Type B pancreatic cell (in vitro differentiated cells): ENCODE measurements at regions not wholly inside any gene's neighbourhood (a gene's known extent, or its start where the extent isn't known, plus 50 kb on each side); places are given as distances from the start of the nearest gene placed in this dataset.
"Not testable (repeated sequence)": the region's sequence is repeated elsewhere in the genome, so short reads cannot be mapped to it uniquely, and the experiment has no call there.

ENCODE experiments used
- DNase-seq: peaks from one replicate; pipeline ENCODE4 v3.0.0; 2021; ENCODE audit warnings: mixed read lengths; ENCODE audit not compliant: unreplicated experiment; ENCODE audit errors: extremely low spot score
- H3K27ac Mint-ChIP-seq: 2 replicates; pipeline ENCODE4 v1.8.0; 2021; ENCODE audit warnings: mild to moderate bottlenecking, mixed read lengths
- H3K27me3 Mint-ChIP-seq: 2 replicates; pipeline ENCODE4 v1.8.0; 2021; ENCODE audit warnings: mixed read lengths
- H3K36me3 Mint-ChIP-seq: 2 replicates; pipeline ENCODE4 v1.8.0; 2021; ENCODE audit warnings: mixed read lengths
- H3K4me1 Mint-ChIP-seq: one replicate; pipeline ENCODE4 v1.8.0; 2021; ENCODE audit warnings: mixed read lengths; ENCODE audit not compliant: unreplicated experiment
- H3K4me3 Mint-ChIP-seq: 2 replicates; pipeline ENCODE4 v1.8.0; 2021; ENCODE audit warnings: mild to moderate bottlenecking, mixed read lengths
- H3K9me3 Mint-ChIP-seq: 2 replicates; pipeline ENCODE4 v1.8.0; 2021; ENCODE audit warnings: mixed read lengths
- CTCF ChIP-seq: fragments of 200-600 bp; sonication (generic); conservative IDR thresholded peaks from 2 replicates; pipeline ENCODE4 v1.5.0; 2021; ENCODE audit warnings: antibody characterized with exemption, mild to moderate bottlenecking

- Mint-ChIP-seq H3K27me3 (peaks cover 5% of the 10 kb centered on the region), H3K9me3 (no peaks in the 10 kb centered on the region), H3K36me3 (no peaks in the 10 kb centered on the region), H3K4me1 (peaks cover 11% of the 10 kb centered on the region), H3K27ac (no peak overlapping the region), H3K4me3 (no peak overlapping the region)
- TF ChIP-seq CTCF = no peak
- DNase-seq = no peak
Observed at GRCh38 chr5:154652746-154653417, 102.3 kb upstream of the LARP1 start.

GRCh38 chr5:154651795-154652194, 103.4 kb upstream of the LARP1 start:
- not testable (repeated sequence) for H3K36me3 Mint-ChIP-seq, H3K4me3 Mint-ChIP-seq, DNase-seq, H3K27ac Mint-ChIP-seq, H3K9me3 Mint-ChIP-seq
- Mint-ChIP-seq H3K27me3 (peaks cover 16% of the 10 kb centered on the region), H3K4me1 (peaks cover 21% of the 10 kb centered on the region)

- TF ChIP-seq CTCF = no peak
- peaks cover 2% of the 10 kb centered on the region for H3K9me3 Mint-ChIP-seq
- peaks cover 25% of the 10 kb centered on the region for H3K27me3 Mint-ChIP-seq
- H3K4me1 Mint-ChIP-seq = peaks cover 12% of the 10 kb centered on the region
- no peak overlapping the region for H3K27ac Mint-ChIP-seq
- no peak for DNase-seq
- H3K4me3 Mint-ChIP-seq = peak overlapping the region; percentile 15
- H3K36me3 Mint-ChIP-seq = no peaks in the 10 kb centered on the region
Observed at GRCh38 chr5:154648706-154649105, 106.5 kb upstream of the LARP1 start.

GRCh38 chr5:154648229-154648628, 106.9 kb upstream of the LARP1 start:
- H3K9me3 Mint-ChIP-seq = peaks cover 7% of the 10 kb centered on the region
- H3K27me3 Mint-ChIP-seq = peaks cover 29% of the 10 kb centered on the region
- peak overlapping the region; percentile 82 for H3K27ac Mint-ChIP-seq
- H3K4me1 Mint-ChIP-seq = peaks cover 12% of the 10 kb centered on the region
- H3K4me3 Mint-ChIP-seq = no peak overlapping the region
- DNase-seq = no peak
- H3K36me3 Mint-ChIP-seq = no peaks in the 10 kb centered on the region
- no peak for TF ChIP-seq CTCF

- Mint-ChIP-seq H3K36me3 (no peaks in the 10 kb centered on the region), H3K27ac (peak overlapping the region; percentile 82), H3K4me3 (peak overlapping the region; percentile 79), H3K9me3 (peaks cover 10% of the 10 kb centered on the region), H3K27me3 (peaks cover 33% of the 10 kb centered on the region), H3K4me1 (peaks cover 12% of the 10 kb centered on the region)
- no peak for TF ChIP-seq CTCF
- no peak for DNase-seq
Observed at GRCh38 chr5:154647761-154648145, 107.4 kb upstream of the LARP1 start.

GRCh38 chr5:154647114-154647760, 107.9 kb upstream of the LARP1 start:
- Mint-ChIP-seq H3K4me3 (peak overlapping the region; percentile 79), H3K27me3 (peaks cover 37% of the 10 kb centered on the region), H3K36me3 (no peaks in the 10 kb centered on the region), H3K27ac (peak overlapping the region; percentile 82), H3K9me3 (peaks cover 10% of the 10 kb centered on the region), H3K4me1 (peaks cover 12% of the 10 kb centered on the region)
- no peak for DNase-seq
- TF ChIP-seq CTCF = no peak
